MCF 10A (cell line): ENCODE measurements at regions not wholly inside any gene's neighbourhood (a gene's known extent, or its start where the extent isn't known, plus 50 kb on each side); places are given as distances from the start of the nearest gene placed in this dataset.

Experiments used
- BruUV-seq: library from RNA; stranded (reverse); fragments of 400-500 nt; replicated peaks from 2 replicates; lab custom pipeline; 2021; lab: Mats Ljungman, UMichigan
- CTCF ChIA-PET: fragments of 300-600 bp; sonication (Branson Sonifier 250); formaldehyde crosslinking; extraction: SDS; loops from one replicate; lab custom pipeline; 2021; ENCODE audit warnings: antibody characterized with exemption, inconsistent platforms; lab: Yijun Ruan, JAX
- POLR2A ChIA-PET: fragments of 300-600, 350-650 bp; sonication (Branson Sonifier 250); formaldehyde crosslinking; extraction: SDS; loops from one replicate; lab custom pipeline; 2020; ENCODE audit warnings: antibody characterized with exemption, inconsistent platforms; lab: Yijun Ruan, JAX
- DNase-seq: peaks from one replicate; pipeline ENCODE4 v3.0.0-alpha.2; 2018; ENCODE audit not compliant: unreplicated experiment
- H3K27ac Mint-ChIP-seq: one replicate; pipeline ENCODE4 v1.8.0; 2022; ENCODE audit warnings: mild to moderate bottlenecking, low read depth, mixed read lengths; ENCODE audit not compliant: unreplicated experiment
- H3K27me3 Mint-ChIP-seq: one replicate; pipeline ENCODE4 v1.8.0; 2022; ENCODE audit warnings: mixed read lengths; ENCODE audit not compliant: insufficient read depth, unreplicated experiment
- H3K36me3 Mint-ChIP-seq: one replicate; pipeline ENCODE4 v1.8.0; 2022; ENCODE audit warnings: mild to moderate bottlenecking, moderate library complexity, mixed read lengths; ENCODE audit not compliant: insufficient read depth, unreplicated experiment
- H3K4me1 Mint-ChIP-seq: one replicate; pipeline ENCODE4 v1.8.0; 2022; ENCODE audit warnings: mixed read lengths; ENCODE audit not compliant: insufficient read depth, unreplicated experiment
- H3K4me3 Mint-ChIP-seq: one replicate; pipeline ENCODE4 v1.8.0; 2022; ENCODE audit warnings: mild to moderate bottlenecking, moderate library complexity, mixed read lengths; ENCODE audit not compliant: unreplicated experiment
- H3K9me3 Mint-ChIP-seq: one replicate; pipeline ENCODE4 v1.8.0; 2022; ENCODE audit warnings: mixed read lengths; ENCODE audit not compliant: unreplicated experiment
- intact Hi-C: fragments of 100-400 bp; cut with micrococcal nuclease; formaldehyde crosslinking; loops from 2 replicates; pipeline ENCODE4 v1.14.1; 2022
- TF ChIP-seq, protein P1 (sequence below): fragments of 200-600 bp; IDR thresholded peaks from one replicate; pipeline ENCODE4 v1.8.0; 2022; ENCODE audit warnings: antibody characterized with exemption, mild to moderate bottlenecking; ENCODE audit not compliant: unreplicated experiment

- Mint-ChIP-seq H3K9me3 (peaks cover 18% of the 10 kb centered on the region), H3K27me3 (no peaks in the 10 kb centered on the region), H3K27ac (no peak overlapping the region), H3K4me3 (no peak overlapping the region), H3K4me1 (no peaks in the 10 kb centered on the region), H3K36me3 (peaks cover 6% of the 10 kb centered on the region)
- CTCF ChIA-PET, result no interaction called here
- BruUV-seq, result no TSS peak
- DNase-seq, result no peak
- intact Hi-C loops, result no loop called here
- POLR2A ChIA-PET, result no interaction called here
- TF ChIP-seq, protein P1, sequence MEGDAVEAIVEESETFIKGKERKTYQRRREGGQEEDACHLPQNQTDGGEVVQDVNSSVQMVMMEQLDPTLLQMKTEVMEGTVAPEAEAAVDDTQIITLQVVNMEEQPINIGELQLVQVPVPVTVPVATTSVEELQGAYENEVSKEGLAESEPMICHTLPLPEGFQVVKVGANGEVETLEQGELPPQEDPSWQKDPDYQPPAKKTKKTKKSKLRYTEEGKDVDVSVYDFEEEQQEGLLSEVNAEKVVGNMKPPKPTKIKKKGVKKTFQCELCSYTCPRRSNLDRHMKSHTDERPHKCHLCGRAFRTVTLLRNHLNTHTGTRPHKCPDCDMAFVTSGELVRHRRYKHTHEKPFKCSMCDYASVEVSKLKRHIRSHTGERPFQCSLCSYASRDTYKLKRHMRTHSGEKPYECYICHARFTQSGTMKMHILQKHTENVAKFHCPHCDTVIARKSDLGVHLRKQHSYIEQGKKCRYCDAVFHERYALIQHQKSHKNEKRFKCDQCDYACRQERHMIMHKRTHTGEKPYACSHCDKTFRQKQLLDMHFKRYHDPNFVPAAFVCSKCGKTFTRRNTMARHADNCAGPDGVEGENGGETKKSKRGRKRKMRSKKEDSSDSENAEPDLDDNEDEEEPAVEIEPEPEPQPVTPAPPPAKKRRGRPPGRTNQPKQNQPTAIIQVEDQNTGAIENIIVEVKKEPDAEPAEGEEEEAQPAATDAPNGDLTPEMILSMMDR, result no peak
Measured at GRCh38 chr14:96964726-96965415, 167.7 kb downstream of the VRK1 start.

DNA sequence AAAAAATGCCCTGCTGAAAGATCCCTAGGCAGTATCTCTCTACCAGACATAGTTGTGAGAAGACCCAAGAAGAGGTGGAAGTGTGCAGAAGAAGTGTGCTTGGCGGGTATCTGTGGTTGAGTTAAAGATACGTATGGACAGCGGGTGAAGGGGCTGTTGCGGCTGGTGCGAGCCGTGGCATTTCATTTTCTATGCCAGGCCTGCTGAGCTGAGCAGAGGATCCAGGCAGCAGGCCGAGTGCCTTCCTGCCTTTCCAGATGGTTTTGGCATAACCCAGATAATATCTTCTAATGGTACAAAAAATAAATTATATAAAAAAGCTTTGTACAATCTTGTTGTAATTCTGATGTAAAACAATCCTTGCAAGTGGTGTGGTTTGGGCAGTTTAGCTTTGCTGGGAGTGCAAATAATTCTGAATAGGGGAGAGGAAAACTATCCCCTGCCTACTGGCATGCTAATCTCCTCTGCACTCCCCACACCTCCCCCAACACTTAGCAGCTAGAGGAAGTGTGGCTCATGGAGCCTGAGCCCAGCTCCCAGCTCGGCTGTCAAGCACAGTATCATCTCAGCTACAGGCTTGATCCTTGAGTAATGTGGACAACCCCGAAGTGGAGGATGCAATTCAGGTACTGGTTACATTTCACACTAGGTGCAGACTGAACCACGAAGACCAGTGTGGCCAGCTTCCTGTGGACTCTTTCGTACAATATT, 168.9 kb downstream of the VRK1 start:
- DNase-seq, result no peak
- H3K4me3 Mint-ChIP-seq, result no peak overlapping the region
- BruUV-seq, result no TSS peak
- H3K27ac Mint-ChIP-seq, result no peak overlapping the region
- H3K36me3 Mint-ChIP-seq, result peaks cover 6% of the 10 kb centered on the region
- intact Hi-C loops, result no loop called here
- TF ChIP-seq, protein P1, result no peak
- H3K4me1 Mint-ChIP-seq, result no peaks in the 10 kb centered on the region
- ChIA-PET POLR2A (no interaction called here), CTCF (no interaction called here)
- peaks cover 18% of the 10 kb centered on the region for H3K9me3 Mint-ChIP-seq
- H3K27me3 Mint-ChIP-seq, result no peaks in the 10 kb centered on the region

DNA sequence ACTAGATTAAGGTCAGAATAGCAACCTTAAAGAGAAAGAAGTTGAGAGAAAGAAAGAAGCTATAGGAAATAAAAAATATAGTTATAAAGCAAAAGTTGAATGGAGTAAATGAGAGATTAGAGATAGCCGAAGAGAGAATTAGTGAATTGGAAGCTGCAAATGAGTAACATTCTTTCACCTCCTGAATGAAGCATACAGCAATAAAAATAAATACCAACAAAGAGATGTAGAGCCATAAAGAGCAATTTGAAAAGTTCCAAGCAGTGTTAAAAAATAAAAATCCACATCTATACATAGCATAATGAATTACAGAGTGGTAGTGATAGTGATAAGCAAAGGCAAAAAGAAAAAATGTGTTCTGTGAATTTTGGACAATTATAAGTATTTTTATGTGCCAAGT, 177.9 kb downstream of the VRK1 start:
- ChIA-PET POLR2A (interaction anchor here (0.6 kb wide), 1 partner anchor 189 kb away, joined by 3 read pairs; no protein-coding TSS in a partner anchor), CTCF (interaction anchor here (0.6 kb wide), 1 partner anchor 235 kb away, joined by 3 read pairs; no protein-coding TSS in a partner anchor)
- Mint-ChIP-seq H3K4me1 (no peaks in the 10 kb centered on the region), H3K27me3 (no peaks in the 10 kb centered on the region), H3K27ac (no peak overlapping the region), H3K4me3 (no peak overlapping the region), H3K36me3 (no peaks in the 10 kb centered on the region), H3K9me3 (peaks cover 16% of the 10 kb centered on the region)
- TF ChIP-seq, protein P1, result no peak
- intact Hi-C loops, result no loop called here
- no TSS peak for BruUV-seq
- DNase-seq, result no peak

- Mint-ChIP-seq H3K27me3 (no peaks in the 10 kb centered on the region), H3K9me3 (peaks cover 8% of the 10 kb centered on the region), H3K27ac (no peak overlapping the region), H3K4me1 (no peaks in the 10 kb centered on the region), H3K36me3 (no peaks in the 10 kb centered on the region), H3K4me3 (no peak overlapping the region)
- intact Hi-C loops, result no loop called here
- TF ChIP-seq, protein P1, result no peak
- no TSS peak for BruUV-seq
- POLR2A ChIA-PET, result interaction anchor here (0.6 kb wide), 1 partner anchor 1091 kb away, joined by 3 read pairs; no protein-coding TSS in a partner anchor
- CTCF ChIA-PET, result interaction anchor here (0.6 kb wide), 1 partner anchor 89 kb away, joined by 4 read pairs; no protein-coding TSS in a partner anchor
- no peak for DNase-seq
Measured at GRCh38 chr14:96978525-96979272, 181.5 kb downstream of the VRK1 start.
